ENCODE measurements at regions not wholly inside any gene's neighbourhood (a gene's known extent, or its start where the extent isn't known, plus 50 kb on each side); places are given as distances from the start of the nearest gene placed in this dataset.

DNA sequence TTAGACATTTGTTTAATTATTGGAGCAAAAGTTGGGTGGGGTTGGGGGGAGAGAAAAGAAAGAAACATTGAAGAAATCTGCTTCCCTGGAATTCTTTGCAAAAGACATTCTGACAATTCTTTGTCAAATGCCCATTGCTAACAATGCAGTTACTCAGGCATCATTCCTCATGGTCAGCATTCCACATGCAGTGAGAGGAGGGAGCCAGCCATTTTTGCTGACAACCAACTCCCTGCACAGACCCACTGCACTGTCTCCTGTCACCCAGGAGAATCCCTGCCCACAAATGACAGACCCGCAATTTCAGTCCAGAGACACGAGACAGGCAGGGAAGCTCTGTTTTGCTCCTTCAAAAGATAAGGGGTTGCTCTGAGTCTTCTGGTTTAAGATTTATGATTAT is 985.1 kb upstream of the SLIT2 start:
- DNase-seq, result no peak
- H3K79me2 ChIP-seq (ENCODE audit: low read depth), result no peaks in the 10 kb centered on the region
- H3K9me3 ChIP-seq (ENCODE audit: insufficient read depth, low read depth), result no peaks in the 10 kb centered on the region
- H2AFZ ChIP-seq, result no peak overlapping the region
- TF ChIP-seq, protein P1, sequence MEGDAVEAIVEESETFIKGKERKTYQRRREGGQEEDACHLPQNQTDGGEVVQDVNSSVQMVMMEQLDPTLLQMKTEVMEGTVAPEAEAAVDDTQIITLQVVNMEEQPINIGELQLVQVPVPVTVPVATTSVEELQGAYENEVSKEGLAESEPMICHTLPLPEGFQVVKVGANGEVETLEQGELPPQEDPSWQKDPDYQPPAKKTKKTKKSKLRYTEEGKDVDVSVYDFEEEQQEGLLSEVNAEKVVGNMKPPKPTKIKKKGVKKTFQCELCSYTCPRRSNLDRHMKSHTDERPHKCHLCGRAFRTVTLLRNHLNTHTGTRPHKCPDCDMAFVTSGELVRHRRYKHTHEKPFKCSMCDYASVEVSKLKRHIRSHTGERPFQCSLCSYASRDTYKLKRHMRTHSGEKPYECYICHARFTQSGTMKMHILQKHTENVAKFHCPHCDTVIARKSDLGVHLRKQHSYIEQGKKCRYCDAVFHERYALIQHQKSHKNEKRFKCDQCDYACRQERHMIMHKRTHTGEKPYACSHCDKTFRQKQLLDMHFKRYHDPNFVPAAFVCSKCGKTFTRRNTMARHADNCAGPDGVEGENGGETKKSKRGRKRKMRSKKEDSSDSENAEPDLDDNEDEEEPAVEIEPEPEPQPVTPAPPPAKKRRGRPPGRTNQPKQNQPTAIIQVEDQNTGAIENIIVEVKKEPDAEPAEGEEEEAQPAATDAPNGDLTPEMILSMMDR (conservative IDR thresholded peaks at IDR 0.05), result no peak
- TF ChIP-seq EZH2 (IDR thresholded peaks at IDR 0.05; ENCODE audit: low read depth), result no peak
- no TSS peak for BruUV-seq (replicated peaks)
- H3K9me2 ChIP-seq (ENCODE audit: insufficient read depth), result no peaks in the 10 kb centered on the region; the same call in 1 of the 2 replicates
- no peak overlapping the region for H3K4me2 ChIP-seq
- H3F3A ChIP-seq (ENCODE audit: insufficient read depth, low read depth), result no peaks in the 10 kb centered on the region
- no peaks in the 10 kb centered on the region for H3K36me3 ChIP-seq (ENCODE audit: low read depth)
- POLR2A ChIA-PET (ENCODE audit: unreplicated experiment), result no interaction called here
- no peaks in the 10 kb centered on the region for H3K27me3 ChIP-seq (ENCODE audit: insufficient read depth, low read depth)
- no peak overlapping the region for H3K4me3 ChIP-seq
- no peak overlapping the region for H3K27ac ChIP-seq
- H3K4me1 ChIP-seq (replicated peaks; ENCODE audit: insufficient read depth), result no peaks in the 10 kb centered on the region
- H4K20me1 ChIP-seq (ENCODE audit: insufficient read depth), result no peaks in the 10 kb centered on the region
- CTCF ChIA-PET, result no interaction called here
- intact Hi-C loops (cut with micrococcal nuclease; ENCODE audit: unreplicated experiment), result no loop called here

DNA sequence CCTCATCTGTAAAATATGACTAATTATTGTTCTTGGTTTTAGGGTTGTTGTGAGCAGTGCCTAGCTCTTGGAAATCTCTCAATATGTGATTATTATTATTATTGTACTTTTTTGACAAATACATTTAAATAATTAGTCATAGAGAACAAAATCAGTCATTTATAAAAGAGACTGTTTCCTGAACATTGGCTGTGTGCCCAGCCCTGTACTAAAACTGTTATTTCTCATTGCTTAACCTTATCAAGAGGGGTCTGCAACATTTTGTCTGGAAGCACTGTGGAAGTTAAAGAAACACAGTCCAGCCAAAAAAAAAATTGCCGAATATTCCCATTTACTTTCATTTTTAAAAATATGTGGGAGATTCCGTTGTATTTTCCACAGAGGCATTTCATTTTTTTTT is 989.2 kb upstream of the SLIT2 start:
- Histone ChIP-seq H3K9me3 (ENCODE audit: insufficient read depth, low read depth) (no peaks in the 10 kb centered on the region), H3K4me1 (replicated peaks; ENCODE audit: insufficient read depth) (no peaks in the 10 kb centered on the region), H3K36me3 (ENCODE audit: low read depth) (no peaks in the 10 kb centered on the region), H2AFZ (no peak overlapping the region), H3K4me2 (no peak overlapping the region), H3K79me2 (ENCODE audit: low read depth) (no peaks in the 10 kb centered on the region), H3F3A (ENCODE audit: insufficient read depth, low read depth) (no peaks in the 10 kb centered on the region), H3K27me3 (ENCODE audit: insufficient read depth, low read depth) (no peaks in the 10 kb centered on the region), H3K4me3 (no peak overlapping the region), H4K20me1 (ENCODE audit: insufficient read depth) (no peaks in the 10 kb centered on the region), H3K27ac (no peak overlapping the region), H3K9me2 (ENCODE audit: insufficient read depth) (no peaks in the 10 kb centered on the region; the same call in 1 of the 2 replicates)
- intact Hi-C loops (cut with micrococcal nuclease; ENCODE audit: unreplicated experiment), result no loop called here
- POLR2A ChIA-PET (ENCODE audit: unreplicated experiment), result no interaction called here
- no peak for TF ChIP-seq EZH2 (IDR thresholded peaks at IDR 0.05; ENCODE audit: low read depth)
- TF ChIP-seq, protein P1 (conservative IDR thresholded peaks at IDR 0.05), result no peak
- no TSS peak for BruUV-seq (replicated peaks)
- DNase-seq, result no peak
- CTCF ChIA-PET, result no interaction called here

DNA sequence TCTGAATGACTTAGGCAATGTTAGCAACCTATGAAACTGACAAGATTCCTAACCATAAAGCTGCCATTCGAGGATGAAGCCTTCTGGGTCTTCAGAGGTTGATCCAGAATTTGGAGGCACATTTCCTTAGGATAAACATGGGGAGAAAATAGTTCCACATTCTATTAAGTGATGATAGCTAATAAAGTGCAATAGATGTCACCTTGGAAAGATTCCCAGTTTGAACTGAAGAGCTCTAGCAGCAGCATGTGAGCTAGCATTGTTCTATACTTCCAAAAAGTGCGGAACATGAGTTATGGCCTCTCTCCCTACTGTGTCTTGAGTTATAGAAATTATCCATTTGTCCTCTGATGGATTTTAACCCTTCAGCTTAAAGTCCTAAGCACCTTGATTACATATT is 991.4 kb upstream of the SLIT2 start:
- no peaks in the 10 kb centered on the region for H4K20me1 ChIP-seq (ENCODE audit: insufficient read depth)
- H3K4me2 ChIP-seq, result no peak overlapping the region
- no peak overlapping the region for H3K4me3 ChIP-seq
- H3F3A ChIP-seq (ENCODE audit: insufficient read depth, low read depth), result no peaks in the 10 kb centered on the region
- TF ChIP-seq, protein P1 (conservative IDR thresholded peaks at IDR 0.05), result no peak
- TF ChIP-seq EZH2 (IDR thresholded peaks at IDR 0.05; ENCODE audit: low read depth), result no peak
- no TSS peak for BruUV-seq (replicated peaks)
- no peaks in the 10 kb centered on the region for H3K36me3 ChIP-seq (ENCODE audit: low read depth)
- H2AFZ ChIP-seq, result no peak overlapping the region
- CTCF ChIA-PET, result no interaction called here
- intact Hi-C loops (cut with micrococcal nuclease; ENCODE audit: unreplicated experiment), result no loop called here
- no peaks in the 10 kb centered on the region for H3K79me2 ChIP-seq (ENCODE audit: low read depth)
- DNase-seq, result no peak
- H3K4me1 ChIP-seq (replicated peaks; ENCODE audit: insufficient read depth), result no peaks in the 10 kb centered on the region
- POLR2A ChIA-PET (ENCODE audit: unreplicated experiment), result no interaction called here
- H3K9me3 ChIP-seq (ENCODE audit: insufficient read depth, low read depth), result no peaks in the 10 kb centered on the region
- no peaks in the 10 kb centered on the region for H3K27me3 ChIP-seq (ENCODE audit: insufficient read depth, low read depth)
- H3K9me2 ChIP-seq (ENCODE audit: insufficient read depth), result no peaks in the 10 kb centered on the region; the same call in 1 of the 2 replicates
- no peak overlapping the region for H3K27ac ChIP-seq

All from PC-9 (cell line).